SKM-1 (cell line): ENCODE measurements at regions not wholly inside any gene's neighbourhood (a gene's known extent, or its start where the extent isn't known, plus 50 kb on each side); places are given as distances from the start of the nearest gene placed in this dataset.

Experiments
- DNase-seq: peaks from one replicate; lab custom pipeline; 2025; ENCODE audit not compliant: unreplicated experiment; lab: John Stamatoyannopoulos, UW

DNA sequence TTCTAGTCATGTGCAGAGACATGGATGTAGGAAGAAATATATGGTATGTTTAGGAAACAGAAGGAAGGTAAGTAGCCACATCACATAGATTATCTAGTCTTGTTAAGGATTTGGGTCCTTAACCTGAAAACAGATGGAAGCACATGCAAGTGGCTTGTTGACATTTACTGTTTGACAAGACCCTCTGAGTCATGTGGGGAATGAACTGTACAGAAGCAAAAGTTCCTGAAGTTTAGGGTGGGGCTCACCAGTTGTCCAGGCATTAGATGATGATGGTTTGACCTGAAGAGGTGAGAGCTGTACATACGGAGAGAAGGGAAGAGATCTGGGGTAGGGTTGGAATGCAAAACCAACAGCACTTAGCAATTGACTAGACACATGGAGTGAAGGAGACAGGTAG, 281.1 kb upstream of the GRIP1 start:
- DNase-seq = no peak

DNA sequence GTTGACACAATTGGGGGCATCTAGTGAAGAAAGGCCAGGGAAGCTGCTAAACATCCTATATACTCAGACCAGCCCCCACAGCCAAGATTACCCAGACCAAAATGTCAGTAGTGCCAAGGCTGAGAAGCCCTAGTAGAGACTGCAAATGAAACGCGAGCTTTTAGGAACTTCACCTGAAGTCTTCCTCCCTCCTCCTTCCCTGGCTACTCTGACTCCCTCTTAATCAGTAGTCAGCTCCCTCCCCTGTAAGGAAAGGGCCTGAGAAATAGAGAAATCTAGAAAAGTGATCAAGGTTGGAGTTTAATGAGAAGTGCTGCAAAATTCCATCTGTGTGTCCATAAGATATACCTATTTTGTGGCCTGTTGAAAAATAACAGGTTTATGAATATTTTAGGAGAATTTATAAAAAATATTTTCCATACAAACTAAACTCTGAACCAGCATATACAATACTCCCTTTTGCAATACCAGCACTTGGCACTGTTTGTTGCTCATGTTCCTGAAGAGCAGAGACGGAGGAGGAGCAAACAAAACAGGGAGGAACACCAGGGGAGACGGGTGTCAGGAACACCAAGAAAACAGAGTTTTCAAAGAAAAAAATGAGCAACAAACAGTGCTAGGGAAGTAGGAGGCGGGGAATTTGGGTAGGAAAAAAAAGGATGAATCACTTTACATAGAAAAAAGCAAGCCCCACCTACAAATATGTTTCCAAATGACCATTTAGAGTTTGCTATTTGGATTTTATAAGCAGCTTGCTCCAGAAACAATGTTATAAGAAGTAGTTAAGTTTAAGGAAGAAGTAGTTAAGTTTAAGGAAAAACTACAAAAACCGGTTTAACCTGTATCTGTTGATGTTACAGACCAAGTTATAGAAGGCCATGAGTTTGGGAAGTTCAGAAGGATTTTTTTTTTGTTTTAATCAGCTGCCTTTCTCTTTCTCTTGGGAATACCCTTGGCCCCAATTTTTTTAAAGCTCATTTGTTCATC, 282.1 kb upstream of the GRIP1 start:
- DNase-seq = no peak

DNA sequence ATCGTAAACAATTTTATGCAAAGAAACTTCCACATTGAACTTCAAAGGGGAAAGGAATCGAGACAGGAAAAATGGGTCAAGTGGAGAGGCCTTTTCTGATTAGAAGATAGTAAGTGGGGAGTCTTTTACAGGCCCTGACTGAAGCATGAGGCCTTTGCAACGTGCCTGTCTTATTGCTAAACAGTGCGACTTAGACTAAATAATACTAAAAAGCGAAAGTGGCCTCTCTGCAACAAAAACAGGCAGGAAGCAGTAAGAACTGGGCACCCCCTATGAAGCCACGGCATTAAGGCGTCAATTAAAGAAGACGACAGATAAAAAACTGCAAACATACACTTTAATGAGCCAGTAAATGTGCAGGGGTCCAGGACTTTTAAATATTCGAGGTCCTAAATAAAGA, 283.4 kb upstream of the GRIP1 start:
- DNase-seq = no peak

DNA sequence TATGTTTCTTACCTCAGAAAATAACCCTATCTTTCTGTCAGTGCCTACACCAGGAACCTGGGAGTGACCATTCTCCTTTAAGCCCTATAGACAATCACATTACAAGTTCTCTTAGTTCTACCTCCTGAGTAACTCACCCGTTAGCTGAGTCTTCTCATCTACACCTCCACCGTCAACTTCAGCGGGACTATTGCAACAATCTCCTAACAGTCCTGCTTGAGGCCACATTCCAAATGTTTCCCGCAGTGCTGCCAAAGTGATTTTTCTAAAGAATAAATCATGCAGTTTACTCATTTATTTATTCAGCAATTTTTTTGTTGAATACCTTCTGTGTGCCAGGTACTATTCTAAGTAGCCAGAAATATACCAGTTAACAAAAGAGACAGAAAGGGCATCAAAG, 285.0 kb upstream of the GRIP1 start:
- no peak for DNase-seq

DNA sequence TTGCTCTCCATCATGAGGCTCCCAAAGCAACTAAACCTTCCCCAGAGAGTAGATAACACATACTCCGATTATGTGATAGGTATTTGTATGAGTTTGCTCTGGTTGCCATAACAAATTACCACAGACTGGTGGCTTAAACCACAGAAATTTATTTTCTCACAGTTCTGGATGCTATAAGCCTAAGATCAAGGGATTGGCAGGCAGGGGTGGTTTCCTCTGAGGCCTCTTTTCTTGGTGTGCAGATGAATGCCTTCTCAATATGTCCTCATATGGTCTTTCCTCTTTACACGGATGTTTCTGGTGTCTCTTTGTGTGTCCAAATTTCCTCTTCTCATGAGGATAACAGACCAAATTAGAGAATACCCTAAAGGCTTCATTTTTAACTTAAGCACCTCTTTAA, 285.8 kb upstream of the GRIP1 start:
- no peak for DNase-seq

DNA sequence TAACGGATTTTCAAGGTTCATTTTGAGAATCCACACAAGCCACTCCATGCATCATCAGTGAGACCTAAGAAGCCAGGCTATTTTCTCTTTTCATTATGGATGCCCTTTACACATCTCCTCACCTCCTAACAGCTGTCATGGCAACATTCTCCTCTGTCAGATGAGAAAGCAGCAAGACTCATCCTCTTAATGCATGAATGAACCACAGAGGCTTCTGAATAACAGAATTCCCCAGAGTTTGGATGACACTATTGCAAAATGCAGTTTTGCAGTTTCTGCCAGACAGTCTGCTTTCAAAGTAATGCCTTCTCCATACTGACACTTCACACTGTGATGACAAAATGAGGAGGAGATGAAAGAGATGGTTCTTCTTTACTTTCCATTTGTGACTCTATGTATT, 286.7 kb upstream of the GRIP1 start:
- no peak for DNase-seq

DNA sequence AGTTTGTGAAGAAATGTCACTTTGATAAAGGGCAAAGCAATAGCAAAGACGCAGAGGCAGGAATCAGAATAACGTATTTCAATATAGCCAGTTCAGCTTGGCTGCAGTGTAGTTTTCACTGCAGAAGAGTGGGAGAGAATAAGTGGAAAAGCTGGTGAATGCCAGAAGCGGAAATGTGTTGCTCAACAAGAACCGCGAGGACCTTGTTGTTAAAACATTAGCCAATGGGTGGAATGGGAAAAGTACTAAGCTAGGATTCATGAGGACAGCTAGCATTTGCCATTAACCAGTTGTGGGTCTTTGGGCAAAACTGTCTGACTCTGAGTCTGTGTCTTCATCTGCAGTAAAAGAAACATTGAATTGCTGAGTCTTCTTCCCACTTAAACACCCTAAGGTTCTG, 292.9 kb upstream of the GRIP1 start:
- no peak for DNase-seq

DNA sequence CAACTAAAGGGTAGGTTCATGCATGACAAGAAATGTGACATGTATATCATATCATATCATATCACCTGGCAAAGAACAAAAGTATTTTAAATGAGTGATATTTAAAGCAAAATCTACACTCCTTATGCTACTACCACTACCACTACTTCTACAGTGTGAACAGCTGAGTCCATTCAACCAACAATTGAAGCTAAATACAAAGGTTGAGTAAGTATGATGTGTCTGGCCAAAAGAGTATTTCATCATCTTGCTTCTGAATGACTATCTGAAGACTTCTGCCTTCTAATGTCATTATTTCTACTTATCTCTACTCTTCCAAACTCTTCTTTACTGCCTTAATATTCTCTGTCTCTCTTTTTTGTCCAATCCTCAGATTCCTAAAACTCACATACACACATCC, 292.6 kb upstream of the CAND1 start:
- DNase-seq = no peak

DNA sequence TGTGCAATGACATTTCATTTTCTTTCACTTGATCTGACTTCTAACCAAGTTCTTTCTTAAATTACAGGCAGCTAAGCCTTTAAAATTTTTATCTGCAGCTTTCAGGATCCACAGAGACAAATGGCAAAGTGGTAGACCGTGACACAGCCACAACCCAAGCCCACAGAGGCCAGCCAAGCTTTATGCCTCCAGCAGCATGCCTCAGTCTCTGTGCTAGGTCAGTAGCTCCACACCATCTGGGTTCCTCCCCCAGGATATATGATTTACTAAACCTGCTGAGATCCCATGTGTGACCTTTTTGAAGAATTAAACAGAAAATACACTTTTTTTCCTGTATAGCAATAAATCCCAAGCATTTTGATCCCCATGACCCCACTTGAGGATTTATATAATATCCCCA, 290.4 kb upstream of the CAND1 start:
- DNase-seq = no peak

DNA sequence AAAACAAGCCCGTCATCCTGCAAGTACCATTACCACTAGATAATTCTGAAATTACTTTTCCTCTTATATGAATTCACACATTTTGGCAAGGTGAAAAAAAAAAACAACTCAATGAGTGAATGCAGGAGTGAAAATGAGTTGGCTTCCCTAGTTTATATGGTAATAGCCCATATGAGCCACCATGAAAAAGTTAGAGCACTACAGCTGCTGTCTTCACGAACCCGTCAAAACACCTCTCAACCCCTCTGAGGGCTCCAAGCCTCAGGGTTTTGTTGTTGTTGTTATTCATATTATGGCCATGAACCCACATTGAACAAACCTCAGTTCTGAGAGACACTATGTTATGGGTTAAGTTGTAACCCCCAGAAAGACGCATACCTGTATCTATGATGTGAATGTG, 289.9 kb upstream of the CAND1 start:
- no peak for DNase-seq

DNA sequence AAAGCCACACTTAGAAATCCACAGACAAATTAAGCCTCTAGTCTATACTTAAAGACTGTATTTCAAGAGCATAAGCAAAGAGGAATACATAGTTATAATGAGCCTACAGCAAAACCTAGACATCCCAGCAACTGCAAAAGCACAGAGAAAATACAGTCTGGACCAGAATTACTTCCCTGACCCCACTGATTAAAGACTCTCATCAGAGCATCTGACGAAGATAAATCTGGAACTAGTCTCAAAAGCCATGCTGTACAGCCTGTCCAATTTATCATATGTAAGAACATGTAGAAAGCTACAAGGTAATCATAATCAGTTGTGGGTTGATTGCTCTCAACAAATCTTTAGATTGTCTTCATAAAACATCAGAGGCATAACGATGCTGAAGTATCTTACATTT, 285.1 kb upstream of the CAND1 start:
- no peak for DNase-seq

DNA sequence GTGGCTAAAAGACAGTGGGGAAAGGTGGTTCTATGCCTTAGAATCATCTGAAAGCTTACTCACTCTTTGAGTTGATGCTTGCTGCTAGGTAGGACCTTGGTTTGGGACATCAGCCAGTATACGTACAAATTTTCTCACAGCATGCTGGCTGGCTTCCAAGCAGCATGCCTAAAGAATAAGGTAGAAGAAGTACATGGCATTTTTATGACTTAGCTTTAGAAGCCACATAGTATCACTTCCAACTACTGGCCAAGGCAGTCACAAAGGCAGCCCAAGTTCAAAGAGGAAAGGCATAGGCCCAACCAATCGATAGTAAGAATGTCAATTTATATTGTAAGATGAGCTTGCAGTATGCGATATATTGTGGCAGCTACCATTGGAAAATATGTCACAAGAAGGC, 284.2 kb upstream of the CAND1 start:
- no peak for DNase-seq

DNA sequence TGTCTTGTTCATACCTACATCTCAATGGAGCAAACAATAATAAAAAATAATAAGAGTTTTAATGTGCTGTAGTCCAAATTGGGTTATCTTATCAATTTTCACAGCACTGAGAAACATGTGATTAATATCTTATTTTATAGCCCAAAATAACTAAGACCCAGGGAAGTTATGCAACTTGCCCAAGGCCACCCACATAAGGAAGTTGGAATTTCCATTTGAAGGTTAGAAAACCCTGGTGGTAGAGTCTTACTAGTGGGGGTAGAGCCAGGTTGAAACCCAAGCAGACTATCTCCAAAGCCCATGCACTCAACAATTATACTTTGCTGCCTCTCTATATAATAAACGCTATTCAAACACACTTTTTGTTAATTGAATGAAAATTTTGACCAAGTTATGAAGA, 270.0 kb upstream of the CAND1 start:
- no peak for DNase-seq

DNA sequence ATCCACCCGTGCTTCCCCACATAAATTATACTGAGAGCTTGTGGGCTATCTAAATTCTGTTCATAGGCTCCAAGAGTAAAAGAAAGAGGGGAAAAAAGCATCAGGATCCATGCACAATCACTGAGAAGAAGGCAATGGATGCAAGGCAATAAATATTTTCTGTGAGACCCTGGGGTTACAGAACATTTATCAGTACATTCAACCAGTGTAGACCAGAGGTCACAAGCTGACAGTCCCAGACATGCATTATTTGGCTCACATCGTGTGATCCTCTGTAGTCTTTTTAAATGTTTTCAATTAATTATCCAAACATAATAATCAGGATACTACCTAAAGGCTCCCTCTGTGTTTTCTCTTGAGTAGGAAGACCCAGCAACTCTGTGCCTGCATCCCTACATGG, 267.9 kb upstream of the CAND1 start:
- DNase-seq = no peak

DNA sequence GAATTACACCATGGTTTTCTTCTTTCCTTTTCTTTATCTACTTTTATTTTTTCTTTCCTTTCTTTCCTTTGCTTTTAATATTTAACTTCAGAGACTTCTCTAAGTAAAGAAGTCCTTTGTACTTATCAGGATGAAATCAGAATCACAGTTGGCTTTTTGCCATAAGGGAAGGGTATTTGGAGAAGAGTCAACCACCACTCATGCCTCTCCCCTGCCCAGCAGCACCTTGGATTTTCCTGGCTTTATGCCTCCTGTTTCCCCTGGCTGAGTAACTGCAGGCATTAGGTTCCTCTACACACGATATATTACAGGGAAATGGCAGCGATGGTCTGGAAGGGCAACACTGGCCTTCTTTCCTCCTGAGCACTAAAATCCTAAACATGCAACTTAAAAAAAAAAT, 266.4 kb upstream of the CAND1 start:
- no peak for DNase-seq

DNA sequence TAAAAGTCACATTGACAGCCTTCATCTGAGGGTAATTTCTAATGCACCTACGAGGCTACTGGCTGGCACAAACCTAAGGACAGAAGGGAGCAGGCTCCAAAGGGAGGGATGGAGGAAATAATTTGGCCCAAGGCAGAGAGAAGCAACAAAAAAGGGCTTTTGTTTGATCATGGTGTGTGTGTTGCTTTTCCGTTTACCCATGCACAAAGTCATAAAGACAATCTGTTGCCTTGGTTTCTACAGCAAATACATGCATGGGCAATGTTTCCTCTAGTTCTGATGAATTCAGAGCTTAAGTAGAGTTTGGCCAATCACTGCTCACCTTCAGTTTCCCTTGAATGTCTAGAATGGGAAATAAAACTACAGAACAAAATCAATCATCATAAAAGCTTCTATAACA, 262.5 kb upstream of the CAND1 start:
- no peak for DNase-seq

DNA sequence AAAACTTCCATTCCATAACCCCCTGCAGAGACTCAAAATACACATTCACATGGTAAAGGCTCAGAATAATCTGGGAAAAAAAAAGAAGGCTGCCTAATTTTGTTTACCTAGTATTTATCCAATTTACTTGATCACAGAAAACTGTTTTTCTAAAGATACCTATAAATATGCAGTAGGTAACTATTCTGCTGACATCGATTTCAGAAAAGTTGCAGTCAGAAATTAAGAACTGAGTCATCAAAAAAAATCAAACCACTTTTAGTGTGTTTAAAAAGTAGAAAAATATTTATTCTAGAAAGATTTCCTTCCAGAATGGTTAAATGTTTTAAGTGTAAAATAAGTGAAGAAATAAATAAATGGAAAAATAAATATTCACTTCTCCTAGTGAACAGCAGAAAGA, 254.5 kb upstream of the CAND1 start:
- no peak for DNase-seq

DNA sequence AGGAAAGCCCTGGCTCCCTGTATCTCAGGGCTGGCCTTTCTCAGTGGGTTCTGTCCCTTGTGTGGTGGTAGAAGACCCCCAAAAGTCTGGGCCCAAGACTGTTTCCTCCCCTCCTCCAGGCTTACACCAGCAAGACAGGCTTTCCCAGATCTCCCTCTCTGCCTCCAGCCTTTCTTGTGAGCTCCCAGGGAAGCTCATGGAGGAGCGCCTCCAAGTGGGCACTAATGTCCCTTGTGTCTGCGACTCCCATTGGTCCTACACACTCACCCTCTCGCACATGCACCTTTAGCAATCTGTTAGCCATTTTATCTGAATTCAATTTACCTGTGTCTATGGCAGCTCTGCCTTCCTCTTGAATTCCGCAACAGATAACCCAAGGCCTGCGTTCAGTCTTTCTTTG, 251.1 kb upstream of the CAND1 start:
- no peak for DNase-seq

DNA sequence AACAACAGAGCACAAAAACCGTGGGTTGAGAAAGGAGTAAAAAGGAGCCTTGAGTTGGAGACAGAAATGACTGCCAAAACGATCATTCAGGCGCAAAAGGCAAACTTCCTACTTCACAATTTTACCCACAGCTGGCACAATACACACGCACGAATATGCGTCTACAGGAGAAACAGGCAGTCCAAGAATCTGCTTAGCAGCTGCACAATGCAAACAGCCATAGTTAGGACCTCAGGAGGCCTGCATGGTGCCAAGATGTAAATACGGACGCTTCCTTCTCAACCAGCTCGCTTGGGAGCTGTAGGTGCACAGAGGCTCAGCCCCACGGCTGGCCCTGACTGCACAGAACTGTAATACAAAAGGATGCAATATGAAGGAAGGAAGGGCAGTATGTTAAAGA, 250.1 kb upstream of the CAND1 start:
- no peak for DNase-seq

DNA sequence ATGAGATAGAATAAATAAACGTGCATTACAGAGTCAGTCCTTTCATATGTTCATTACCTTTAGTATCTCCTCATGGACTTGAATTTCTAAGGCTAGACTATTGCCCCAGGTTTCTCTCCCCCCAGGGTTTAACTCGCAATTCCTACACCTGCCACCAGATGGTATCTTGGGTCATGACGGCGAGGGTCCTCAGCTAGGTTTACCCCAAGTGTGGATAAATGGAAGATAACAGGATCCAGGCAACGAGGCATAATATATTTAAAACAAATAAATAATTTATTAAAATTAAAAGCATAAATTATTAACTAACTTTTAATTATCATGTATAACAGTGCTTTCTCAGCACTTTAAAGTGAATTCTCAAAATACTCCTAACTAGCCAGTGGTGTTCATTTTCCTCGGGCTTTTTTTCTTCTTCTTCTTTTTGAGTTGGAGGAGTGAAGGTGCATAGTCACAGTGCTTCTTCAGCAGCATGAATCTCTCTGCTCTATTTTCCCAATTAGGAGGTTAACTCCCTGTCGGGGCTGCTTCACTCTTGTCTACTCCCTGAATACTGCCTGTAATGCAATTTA, 243.5 kb upstream of the CAND1 start:
- peak; percentile 0 for DNase-seq

DNA sequence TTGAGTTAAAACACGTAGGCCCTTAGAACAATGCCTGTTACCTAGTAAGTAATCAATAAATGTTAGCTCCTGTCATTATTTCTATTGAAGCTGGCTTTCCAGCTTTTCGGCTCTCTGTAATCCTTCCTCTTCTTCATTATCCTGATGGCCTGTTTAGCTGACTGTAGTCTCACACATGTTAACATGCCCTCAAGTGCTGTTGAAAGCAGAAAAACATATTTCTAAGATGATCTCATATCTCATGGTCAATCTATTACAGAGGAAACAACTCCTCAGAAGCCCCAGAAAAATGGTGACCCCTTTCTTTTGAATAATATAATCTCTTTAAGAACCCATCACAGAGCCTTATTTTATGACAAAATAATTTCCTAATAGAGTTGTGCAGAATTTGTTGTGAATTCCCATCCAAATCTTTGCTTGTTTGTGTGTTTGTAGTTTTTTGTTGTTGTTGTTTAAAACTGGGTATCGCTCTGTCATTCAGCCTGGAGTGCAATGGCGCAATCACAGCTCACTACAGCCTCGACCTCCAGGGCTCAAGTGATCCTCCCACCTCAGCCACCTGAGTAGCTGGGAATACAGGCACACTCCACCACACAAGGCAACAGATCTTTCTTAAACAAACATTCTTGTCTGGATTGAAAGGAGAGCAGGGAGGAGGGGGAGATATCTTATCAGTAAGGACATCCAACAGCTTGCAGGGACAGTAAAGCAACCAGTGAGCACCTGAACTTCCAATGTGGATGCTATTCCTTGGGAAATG, 242.5 kb upstream of the CAND1 start:
- DNase-seq = no peak

DNA sequence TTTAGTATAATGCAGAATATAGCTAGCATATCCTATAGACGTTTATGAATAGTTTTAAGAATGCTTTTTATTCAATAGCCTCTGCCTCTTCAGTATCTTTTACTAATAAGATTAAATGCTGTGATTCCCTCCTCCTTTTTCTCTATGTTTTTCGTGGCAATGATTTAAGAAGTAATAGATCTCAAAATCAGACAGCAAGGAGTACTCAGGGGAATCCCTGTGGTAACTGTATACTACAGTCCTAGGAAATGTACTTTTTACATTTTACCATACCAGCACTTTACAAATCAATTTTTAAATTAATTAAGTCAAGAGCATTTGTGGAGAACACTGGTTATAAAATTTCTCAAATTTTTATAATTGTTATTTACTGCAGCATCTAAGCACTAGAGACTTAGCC, 240.6 kb upstream of the CAND1 start:
- DNase-seq = no peak
